NCI-H774 (cell line): ENCODE measurements at regions not wholly inside any gene's neighbourhood (a gene's known extent, or its start where the extent isn't known, plus 50 kb on each side); places are given as distances from the start of the nearest gene placed in this dataset.

Experiments
- DNase-seq: peaks from one replicate; lab custom pipeline; 2025; lab: John Stamatoyannopoulos, UW

DNA sequence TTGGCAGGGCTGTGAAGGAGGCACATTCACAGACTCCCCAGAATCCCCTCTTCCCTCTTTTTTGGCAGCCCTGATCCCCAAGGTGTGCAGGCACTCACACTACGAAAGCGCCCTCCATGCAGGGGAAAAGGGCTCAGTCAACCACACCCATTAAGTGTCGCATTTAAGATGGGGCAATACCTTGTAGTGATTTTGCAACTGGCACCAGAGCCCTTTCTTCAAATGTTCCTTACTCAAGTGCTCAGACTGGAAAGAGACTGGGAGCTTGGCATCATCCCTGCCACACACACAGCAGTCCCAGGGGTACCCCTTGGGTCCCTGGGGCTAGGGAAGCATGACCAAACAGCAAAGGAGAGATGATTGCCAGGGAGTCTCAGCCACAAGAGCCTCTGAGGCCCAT is 190.1 kb downstream of the HAUS1 start:
- no peak for DNase-seq

DNA sequence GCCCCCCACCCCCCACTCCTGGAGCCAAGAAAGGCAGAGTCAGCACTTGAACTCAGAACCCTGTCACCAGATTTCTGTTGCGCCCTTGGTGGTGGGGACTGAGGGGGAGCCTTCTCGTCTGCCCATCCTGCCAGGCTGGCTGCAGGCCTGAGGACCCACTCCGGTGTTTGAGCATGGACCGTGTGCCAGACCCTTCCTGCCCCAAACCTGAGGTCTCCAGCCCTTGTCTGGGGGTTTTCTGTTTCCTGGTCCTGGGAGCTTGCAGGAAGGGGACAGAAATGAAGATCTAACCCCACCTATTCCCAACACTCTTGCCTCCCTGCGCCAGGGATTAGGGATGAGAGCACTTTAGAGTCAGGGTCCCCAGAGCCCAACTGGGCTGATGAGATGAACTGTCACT is 190.6 kb downstream of the HAUS1 start:
- DNase-seq, result no peak

DNA sequence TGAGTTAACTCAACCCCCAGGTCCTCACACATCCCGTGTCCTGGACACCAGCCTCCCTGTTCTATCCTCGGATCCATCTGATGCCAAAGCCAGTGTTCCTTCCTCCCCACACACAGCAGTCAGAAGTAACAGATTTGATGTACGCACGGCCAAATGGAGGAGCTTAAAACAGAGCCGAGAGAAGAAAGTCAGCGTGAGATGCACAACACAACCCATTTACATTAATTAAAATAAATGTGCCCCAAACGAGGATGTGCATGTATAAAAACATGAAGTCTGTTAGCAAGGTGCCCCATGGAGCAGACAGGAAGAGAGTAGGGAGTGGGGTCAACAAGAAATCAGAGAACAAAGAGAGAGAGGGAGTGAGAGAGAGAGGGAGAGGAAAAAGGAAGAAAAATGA is 191.2 kb downstream of the HAUS1 start:
- DNase-seq, result no peak

DNA sequence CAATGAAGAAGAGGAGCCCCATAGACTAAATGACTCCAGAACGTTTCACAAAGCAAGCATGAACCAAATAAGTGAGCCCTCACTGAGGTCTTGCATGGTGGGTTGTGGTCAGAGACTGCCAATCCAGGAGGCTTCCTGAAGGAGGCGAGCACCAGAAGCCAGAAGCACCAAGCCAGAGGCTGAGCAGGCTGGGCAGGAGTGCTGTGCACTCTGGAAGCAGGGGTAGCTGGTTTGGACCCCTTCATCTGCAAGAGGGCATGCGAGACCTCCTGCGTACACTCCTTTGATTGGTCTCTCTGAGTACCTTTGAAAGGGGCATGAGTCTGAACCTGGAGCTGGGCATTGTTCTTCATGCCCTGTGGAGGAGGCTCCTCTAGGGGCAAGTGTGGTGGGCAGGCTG is 192.5 kb downstream of the HAUS1 start:
- DNase-seq, result no peak

DNA sequence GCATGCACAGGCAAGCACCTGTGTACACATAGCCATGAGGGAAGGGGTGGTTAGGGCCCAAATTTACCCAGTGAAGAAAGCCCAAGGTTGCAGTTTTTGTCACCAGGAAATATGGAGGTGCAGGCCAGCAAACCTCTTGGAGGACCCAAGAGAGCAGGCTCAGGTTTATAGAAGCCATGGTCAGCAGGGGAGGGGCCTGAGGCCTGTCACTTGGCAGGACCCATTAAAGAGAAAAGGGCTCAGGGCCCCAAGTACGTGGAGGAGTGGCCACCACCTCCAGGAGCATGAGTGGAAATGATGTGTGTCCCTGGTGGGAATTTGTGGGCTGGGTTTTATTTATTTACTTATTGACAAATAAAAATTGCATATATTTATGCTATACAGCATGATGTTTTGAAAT is 192.9 kb downstream of the HAUS1 start:
- no peak for DNase-seq

DNA sequence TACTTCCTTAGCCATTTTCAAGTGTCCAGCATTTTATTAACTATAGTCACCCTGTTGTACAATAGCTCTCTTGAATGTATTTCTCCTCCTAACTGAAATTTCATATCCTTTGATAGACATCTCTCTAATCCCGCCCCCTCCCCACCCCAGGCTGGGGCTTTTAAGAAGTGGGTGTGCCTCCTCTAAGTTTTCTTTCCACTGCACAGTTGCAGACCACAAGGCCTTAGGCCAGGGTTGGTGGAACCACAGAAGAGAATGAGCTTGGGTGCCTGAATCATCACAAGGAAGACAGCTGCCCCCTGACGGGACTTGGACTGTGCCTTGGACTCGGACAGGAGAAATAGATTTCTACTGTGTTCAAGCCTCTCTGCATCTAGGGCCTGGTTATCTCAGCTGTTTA is 193.4 kb downstream of the HAUS1 start:
- DNase-seq, result no peak

DNA sequence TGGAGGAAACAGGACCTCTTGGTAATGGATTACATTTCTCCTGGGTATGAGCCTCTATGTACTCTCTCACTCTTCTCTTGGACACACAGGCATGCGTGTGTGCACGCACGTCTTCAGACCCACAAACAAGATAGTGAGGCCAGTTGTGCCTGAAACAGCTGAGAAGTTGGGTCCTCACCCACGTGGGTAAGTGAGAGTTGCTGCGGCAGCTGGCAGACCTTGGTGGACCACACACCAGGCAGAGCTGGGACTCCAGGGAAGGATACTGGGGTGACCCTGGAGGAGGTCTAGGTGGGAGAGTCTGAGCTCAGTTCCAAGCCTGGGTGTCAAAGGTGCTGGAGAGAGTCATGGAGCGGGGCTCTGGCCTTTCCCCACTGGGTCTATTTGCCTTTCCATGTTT is 194.3 kb downstream of the HAUS1 start:
- no peak for DNase-seq

DNA sequence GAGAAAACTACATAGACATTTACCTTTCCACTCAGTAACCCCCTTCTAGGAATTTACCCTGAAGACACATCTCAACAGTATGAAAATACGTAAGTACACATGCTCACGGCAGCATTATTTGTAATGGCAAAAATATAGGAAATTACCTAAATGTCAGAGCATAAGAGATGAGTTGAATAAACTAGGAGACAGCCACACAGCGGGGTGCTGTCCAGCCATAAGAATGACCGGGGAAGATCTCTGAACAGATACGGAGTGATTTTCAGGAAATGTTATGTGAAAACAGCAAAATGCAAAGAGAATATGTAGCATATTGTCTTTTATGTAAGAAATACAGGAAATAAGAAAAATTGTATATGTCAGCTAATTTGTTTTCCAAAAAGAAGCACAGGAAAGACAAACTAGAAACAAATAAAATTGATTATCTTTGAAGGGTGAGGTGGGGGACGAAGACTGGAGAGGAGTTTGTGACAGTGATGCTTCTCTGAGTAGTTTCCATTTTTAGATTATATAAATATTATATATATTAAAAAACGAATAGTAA is 195.4 kb downstream of the HAUS1 start:
- no peak for DNase-seq

DNA sequence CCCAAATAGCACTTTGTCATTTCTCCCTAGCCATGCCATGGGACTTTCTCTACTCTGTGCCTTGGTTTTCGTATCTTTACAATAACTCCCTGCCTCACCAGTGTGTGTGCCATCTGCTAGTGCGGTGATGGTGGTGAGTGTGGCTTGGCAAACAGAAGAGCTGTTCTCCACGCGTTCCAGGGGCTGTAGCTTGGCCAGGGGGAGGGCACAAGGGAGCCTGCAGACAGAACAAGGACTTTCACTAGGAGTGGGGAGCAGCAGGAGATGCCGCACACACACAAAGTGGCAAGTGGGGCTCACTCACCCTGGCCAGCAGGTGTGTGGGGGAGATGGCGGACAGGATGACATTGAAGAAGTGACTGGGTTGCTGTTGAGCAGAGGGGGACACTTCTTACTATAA is 196.9 kb downstream of the HAUS1 start:
- DNase-seq, result no peak

DNA sequence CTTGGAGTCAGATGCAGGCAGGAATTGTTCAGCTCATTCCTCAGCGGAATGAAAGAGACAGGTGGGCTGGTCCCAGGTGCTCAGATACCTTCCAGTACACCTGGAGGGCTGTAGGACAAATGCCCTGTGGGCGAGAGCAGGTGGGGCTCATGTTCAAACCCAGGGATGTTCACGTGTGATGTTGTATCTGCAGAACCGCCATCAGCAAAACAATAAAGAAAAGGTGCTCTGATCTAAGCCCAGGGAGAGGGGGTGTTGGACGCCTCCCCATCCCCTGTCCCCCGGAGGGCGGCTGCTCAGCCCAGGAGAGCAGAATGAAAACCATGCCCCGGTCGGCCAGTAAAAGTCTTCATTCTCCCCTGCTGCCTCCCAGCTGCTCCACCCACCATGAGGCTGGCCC is 197.4 kb downstream of the HAUS1 start:
- DNase-seq, result no peak

DNA sequence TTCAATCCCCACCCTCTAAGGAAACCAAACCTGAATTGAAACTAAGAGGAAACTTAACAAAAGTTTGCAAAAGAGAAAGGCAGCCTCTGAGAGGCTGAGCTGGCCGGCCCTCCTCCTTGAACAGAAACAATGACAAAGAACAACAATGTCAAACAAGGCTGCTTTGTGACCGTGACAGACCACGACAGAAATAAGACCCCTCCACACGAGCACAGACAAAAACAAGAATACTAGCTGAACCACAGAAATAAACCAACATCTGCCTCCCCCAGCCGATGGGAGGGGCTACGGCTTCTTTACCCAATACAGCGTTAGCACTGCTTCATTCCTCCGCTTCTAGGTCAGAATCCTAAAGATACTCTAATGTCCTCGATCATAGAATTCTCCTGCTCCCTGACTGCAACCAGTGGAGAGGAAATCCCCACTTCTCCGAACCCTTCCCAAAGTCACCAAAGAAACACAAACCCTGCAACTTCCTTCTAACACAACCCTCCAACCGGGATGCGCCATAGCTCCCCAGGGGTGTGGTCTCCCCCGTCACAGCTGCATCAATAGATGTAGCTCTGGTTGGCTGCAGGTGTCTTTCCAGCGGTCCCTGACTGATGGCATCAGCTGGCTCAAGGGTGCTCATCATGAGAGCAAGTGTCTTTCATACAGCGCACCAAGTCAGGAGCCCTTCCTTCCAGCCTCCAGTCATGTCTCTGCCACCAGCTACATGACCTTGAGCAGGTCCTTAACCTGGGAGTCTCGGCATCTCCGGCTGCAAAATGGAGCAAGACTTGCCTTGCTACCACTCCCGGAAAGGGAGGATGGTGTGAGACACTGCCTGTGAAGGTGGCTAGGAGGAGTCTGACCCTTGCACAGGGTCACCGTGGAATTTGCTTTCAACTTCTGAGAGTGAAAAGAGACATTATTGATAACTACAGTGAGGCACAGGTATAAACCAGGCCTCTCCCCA is 198.6 kb downstream of the HAUS1 start:
- DNase-seq, result no peak

DNA sequence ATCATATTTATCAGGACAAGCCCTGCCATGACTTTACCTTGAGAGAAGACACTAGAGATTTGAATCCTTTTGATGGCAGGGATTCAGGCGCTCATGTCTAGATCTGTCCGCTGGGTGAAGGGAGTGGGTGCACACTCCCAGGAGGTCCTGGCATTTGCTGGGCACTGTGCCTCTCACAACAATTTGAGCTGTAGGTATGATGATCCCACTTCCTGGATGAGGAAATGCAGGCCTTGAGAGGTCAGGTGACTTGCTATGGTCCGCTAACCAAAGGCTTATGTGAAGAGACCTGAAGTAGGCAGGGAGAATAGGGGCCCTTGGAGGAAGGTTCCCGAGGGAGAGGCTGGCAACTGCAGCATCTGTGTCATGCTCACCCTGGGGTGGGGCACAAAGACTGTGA is 206.1 kb downstream of the HAUS1 start:
- no peak for DNase-seq

DNA sequence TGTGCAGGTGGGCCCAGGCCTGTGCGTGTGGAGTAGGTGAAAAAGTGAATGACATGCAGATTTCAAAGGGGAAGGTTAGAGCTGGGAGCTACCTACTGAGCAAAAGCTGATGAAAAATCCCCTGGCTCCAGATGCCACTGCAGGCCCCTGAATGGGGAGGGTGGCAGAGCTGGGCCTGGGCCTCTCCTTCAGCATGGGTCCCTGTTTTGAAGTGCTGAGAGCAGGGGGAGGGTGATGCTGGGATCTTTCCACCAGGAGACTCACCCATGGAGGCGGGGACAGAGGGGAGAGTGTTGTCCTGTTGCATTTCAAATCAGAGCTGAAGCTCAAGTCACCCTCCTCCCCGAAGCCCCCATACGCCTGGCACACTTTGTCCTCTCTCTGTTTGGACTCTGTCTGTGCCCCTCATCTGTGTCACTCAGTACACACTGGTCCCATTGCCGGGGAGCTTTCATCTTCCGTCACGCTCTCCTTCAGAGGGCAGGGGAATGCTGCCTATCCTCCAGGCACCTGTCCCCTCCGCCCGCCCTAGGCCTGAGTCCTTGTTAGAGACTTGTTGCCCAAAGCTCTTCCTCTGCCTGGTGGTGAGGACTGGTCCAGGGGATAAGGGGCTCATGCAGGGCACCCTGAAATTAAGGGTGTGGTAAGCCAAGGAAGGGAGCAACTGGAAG is 206.6 kb downstream of the HAUS1 start:
- DNase-seq, result no peak

DNA sequence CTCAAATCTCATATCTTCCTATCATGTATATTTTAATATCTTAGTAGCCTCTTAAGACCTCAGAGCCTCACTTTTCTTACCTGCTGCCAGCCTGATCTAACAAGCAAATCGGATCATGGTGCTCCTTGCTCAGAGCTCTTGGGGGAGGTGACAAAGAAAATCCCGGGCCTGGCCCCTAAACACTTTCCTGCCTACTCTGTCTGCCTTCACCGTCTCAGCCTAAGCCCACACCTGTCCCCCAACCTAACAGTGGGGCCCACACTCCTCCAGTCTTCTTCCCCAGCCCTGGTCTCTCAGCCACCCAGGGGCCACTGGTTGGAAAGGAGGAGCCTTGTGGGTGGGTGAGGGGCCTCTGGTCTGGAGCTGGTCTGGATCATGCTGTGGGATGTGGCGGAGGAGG is 207.3 kb downstream of the HAUS1 start:
- DNase-seq, result no peak

DNA sequence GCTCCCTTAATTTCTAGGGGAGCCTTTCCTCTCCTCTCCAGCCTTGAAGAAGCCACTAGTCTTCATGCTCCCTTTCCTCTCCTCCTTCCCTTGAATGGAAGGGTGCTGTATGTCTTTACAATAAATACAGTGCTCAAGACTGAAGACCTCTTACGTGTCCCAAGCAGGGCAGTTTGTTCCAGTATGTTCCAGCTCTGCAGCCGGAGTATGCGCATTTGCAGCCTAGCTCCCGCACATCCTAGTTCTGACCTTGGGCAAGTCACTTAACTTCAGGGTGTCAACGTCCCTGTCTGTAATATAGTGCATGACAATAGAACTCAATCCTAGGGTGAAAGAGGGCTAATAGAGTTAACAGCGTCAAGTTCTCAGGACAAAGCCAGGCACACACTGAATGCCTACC is 208.0 kb downstream of the HAUS1 start:
- DNase-seq, result no peak

DNA sequence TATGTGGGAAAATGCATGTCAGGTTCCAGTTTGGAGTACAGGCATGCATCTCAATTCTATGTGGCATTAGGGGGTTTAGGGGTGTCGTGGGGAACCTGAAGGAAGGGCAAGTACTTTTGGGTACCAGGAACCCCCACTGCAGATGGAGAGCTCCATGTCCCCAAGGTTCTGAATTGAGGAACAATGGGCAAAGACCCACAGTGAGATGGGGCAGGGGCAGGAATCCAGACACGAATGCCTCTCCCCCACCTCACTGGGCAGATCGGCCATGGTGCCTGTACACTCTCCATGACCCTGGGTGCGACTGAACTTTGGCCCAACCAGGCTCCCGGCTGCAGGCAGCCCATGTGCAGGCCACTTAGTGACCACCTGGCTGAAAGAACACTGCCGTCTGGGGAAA is 209.3 kb downstream of the HAUS1 start:
- DNase-seq, result no peak

DNA sequence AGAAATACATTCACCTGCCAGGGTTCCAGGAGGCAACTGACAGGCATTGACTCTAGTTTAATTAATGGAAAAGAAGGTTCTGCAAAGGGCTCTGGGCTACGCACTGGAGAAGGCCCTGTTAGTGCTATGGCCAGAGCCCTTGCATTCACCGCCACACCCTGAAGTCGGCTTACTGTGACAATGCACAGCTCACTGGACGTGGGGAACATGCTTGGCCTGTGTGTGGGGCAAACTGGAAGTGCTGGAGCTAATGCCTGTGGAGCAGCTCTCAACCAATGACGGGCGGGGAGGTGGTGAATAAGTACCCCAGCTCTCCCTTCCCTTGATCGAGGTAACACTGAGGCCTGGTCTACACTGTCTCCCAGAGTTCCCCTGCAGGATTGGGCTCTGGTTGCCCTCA is 209.8 kb downstream of the HAUS1 start:
- no peak for DNase-seq

DNA sequence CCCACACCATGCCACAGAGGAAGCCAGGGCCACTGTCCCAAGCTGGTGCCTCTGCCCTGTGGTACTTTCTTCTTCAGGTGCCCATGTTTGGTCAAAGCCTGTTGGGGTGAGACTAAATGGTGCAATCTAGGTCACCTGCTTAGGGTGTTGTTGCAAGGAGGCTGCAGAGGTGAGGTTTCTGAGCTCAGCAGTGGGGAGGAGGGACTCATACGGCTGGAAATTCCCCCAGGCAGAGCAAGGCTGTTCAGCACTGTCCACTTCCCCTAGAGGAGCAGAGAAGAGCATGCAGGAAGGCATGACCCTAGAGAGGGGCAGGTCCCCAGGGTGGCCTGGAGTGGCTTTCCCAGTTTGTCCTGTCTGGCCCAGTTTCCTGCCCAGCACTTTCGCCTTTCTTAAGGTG is 211.0 kb downstream of the HAUS1 start:
- no peak for DNase-seq

DNA sequence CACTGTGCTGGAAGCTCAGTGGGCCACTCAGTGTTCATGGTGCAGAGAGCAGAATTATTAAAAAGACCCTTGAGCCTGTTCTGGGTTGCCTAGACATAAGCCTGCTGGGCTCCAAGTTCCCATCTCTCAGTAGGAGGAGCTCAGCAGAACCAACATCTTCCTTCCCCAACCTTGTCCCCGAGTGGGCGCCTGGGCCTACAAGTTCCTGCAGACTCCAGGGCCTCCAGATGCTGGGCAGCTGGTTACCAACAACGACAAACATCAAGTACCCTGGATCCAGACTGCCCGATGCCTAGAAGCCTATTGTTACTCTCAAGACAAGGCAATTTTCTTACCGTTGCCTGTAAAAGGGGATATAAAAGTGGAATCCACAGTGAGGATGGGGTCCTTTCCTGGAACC is 214.2 kb downstream of the HAUS1 start:
- DNase-seq, result no peak

DNA sequence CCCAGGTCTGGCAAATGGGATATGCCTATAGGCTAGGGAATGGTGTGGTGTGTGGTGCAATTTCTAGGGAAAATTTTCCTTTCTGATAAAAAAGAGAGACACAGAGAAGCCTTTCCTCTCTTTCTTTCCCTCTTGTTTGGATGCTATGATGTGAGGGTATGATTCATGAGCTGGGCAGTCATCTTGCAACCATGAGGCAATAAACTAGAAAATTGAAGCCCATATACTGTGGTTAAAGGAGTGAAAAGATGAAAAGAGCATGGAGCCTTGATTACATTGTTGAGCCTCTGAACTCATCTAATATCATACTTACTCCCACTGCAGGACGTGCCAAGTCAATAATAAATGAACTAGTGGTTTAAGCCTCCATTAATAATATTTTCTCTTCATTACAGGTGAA is 215.6 kb downstream of the HAUS1 start:
- DNase-seq, result no peak

DNA sequence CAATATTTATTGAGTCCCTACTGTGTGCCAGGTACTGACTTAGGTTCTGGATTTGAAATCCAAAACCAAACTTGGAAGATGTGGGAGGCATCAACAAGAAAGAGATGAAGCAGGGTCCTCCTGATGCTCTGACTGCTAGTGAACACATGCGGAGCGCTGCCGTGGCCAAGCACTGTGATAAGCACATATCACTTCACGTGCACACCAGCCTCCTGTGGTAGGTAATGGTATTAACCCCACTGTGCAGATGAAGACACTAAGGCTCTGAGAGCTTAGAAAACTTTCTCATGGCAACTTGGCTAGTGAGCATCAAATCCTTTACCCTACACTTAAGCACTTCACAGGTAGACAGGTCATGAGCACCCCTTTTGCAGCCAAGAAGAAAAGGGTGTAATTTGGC is 216.1 kb downstream of the HAUS1 start:
- no peak for DNase-seq

DNA sequence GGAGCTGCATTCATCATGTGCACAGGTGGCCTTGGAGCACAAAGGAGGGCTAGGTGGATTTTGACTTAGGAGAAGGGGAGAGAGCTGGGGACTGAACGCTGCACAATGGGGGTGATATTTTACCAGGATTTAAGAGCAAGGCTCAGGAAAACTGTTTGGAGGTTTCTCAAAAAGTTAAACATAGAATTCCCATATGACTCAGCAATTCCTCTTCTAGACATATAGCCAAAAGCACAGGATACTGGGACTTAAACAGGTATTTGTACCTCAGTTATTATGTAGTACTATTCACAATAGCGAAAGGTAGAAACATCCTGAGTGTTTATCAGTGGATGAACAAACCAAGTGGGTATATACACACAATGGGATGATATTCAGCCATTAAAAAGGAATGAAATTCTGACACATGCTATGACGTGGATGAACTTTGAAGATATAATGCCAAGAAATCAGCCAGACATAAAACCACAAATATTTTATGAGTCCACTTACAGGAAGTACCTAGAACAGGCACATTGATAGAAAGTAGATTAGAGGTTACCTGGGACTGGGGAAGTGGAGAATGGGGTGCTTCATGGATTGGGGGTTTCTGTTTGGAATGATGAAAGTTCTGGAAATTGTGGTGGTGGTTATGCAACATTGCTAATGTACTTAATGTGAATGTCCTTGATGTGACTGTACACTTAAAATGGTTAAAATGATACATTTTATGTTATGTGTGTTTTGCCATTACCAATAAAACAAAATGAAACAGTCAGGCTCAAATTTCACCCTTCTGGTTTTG is 216.9 kb downstream of the HAUS1 start:
- no peak for DNase-seq

DNA sequence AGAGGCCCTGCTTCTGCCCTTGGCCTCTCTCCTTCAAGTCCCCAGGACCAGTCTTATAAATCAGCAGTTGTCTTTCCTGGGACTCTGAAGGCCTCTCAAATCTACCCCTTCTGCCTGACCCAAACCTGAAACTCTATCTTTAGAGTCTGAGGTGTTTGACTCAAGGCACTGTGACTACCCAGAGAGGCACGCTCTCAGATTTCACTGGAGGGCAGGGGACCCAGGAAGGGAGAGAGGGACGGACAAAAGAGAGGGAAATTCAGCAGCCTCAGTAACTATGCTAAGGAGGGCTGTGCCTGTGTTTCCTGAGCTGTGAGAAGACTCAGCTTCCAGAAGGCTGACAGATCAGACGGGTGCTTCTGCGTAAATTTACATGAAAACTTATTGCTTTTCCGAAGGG is 217.8 kb downstream of the HAUS1 start:
- no peak for DNase-seq
